ENCODE measurements at regions not wholly inside any gene's neighbourhood (a gene's known extent, or its start where the extent isn't known, plus 50 kb on each side); places are given as distances from the start of the nearest gene placed in this dataset.

DNA sequence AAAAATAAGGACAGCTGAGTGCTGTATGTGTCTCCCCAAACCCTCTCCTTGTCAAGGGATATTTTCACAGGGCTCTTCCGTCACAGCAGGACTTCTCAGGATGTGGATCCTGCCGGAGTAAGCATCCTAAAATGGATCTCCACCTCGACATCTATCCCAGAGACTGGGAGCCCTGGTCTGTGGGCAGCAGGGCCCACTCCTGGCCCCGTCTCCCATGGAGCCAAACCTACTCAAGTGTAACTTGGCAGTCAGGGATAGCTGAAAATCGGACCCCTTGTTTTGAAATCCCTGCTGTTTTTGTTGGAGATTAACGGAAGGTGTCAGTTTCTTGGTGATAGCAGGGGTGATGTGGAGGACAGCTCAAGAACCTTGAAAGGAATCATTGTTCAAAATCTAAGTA is 109.0 kb upstream of the TWIST2 start:
- intact Hi-C loops (cut with DNase I), result no loop called here
- H3K36me3 ChIP-seq, result no peaks in the 10 kb centered on the region
- ATAC-seq (no peak), DNase-seq (no peak)
- peaks cover 0 to 21% (median 0%) of the 10 kb centered on the region in 9 donors for H3K27me3 ChIP-seq
- peaks cover 0 to 9% (median 0%) of the 10 kb centered on the region in 12 donors for H3K9me3 ChIP-seq
- H3K27ac ChIP-seq, result no peak overlapping the region
- H3K4me3 ChIP-seq, result no peak overlapping the region
- TF ChIP-seq CTCF (IDR thresholded peaks at IDR 0.05) (no peak), POLR2A (IDR thresholded peaks at IDR 0.05) (no peak)
- 35 to 66% (median 54%) methylated on average over 6 of the region's 6 CpGs for WGBS, 4 donors
- H3K4me1 ChIP-seq, result no peaks in the 10 kb centered on the region

DNA sequence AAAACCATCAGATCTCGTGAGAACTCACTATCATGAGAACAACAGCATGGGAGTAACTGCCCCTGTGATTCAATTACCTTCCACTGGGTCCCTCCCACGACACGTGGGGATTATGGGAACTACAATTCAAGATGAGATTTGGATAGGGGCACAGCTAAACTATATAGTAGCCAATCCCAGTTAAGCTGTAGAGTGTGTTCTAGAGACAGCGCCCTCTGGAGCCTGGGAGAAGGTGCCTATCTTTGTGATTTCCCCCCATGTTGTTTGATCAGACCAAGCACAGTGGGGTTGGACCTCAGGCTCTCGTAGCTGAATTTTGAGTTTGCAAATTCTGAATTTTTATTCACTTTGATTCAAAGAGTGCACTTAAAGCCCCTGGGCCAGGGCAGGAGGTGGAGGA is 108.2 kb upstream of the TWIST2 start:
- no peak for DNase-seq
- Histone ChIP-seq H3K27ac (no peak overlapping the region), H3K9me3 (peaks cover 0 to 9% (median 0%) of the 10 kb centered on the region in 12 donors), H3K4me3 (no peak overlapping the region), H3K36me3 (no peaks in the 10 kb centered on the region), H3K4me1 (no peaks in the 10 kb centered on the region), H3K27me3 (peaks cover 0 to 21% (median 0%) of the 10 kb centered on the region in 9 donors)
- intact Hi-C loops (cut with DNase I), result no loop called here
- ATAC-seq, result no peak
- TF ChIP-seq CTCF (IDR thresholded peaks at IDR 0.05), result no peak
- no peak for TF ChIP-seq POLR2A (IDR thresholded peaks at IDR 0.05)
- WGBS, 4 donors, result 61 to 71% (median 70%) methylated on average over 5 of the region's 5 CpGs

DNA sequence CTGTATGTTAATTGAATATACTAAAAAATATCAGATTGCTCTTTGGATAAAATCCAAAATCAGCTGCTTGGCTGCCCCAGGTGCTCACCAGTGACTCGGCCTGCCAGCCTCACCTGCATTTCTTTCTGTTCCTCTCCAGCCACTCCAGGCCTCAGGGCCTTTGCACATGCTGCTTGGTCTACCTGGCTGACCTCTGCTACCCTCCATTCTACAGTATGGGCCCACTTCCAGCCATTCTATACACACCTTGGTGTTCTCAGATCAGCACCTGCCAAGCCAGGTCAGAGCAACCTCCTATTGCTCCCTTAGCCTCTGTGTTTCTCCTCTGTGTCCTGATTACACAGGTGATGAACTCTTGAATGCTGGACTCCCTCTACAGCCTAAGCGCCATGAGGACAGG is 106.6 kb upstream of the TWIST2 start:
- no peak for ATAC-seq
- intact Hi-C loops (cut with DNase I), result no loop called here
- TF ChIP-seq POLR2A (IDR thresholded peaks at IDR 0.05) (no peak), CTCF (IDR thresholded peaks at IDR 0.05) (no peak)
- H3K9me3 ChIP-seq, result peaks cover 0 to 9% (median 0%) of the 10 kb centered on the region in 12 donors
- no peak overlapping the region for H3K4me3 ChIP-seq
- H3K27me3 ChIP-seq, result peaks cover 0 to 21% (median 0%) of the 10 kb centered on the region in 9 donors
- no peak overlapping the region for H3K27ac ChIP-seq
- H3K36me3 ChIP-seq, result no peaks in the 10 kb centered on the region
- DNase-seq, result no peak
- 71 to 79% (median 78%) methylated on average over 2 of the region's 2 CpGs for WGBS, 4 donors
- no peaks in the 10 kb centered on the region for H3K4me1 ChIP-seq

GRCh38 chr2:238742066-238742465 is 105.8 kb upstream of the TWIST2 start:
- Histone ChIP-seq H3K27me3 (peaks cover 0 to 21% (median 0%) of the 10 kb centered on the region in 9 donors), H3K36me3 (no peaks in the 10 kb centered on the region), H3K9me3 (peaks cover 0 to 9% (median 0%) of the 10 kb centered on the region in 12 donors), H3K27ac (no peak overlapping the region), H3K4me3 (no peak overlapping the region), H3K4me1 (no peaks in the 10 kb centered on the region)
- DNase-seq (no peak), ATAC-seq (no peak)
- intact Hi-C loops (cut with DNase I), result no loop called here
- TF ChIP-seq CTCF (IDR thresholded peaks at IDR 0.05) (no peak), POLR2A (IDR thresholded peaks at IDR 0.05) (no peak)
- WGBS, 4 donors, result 48 to 67% (median 60%) methylated on average over 3 of the region's 3 CpGs
